ENCODE measurements at regions not wholly inside any gene's neighbourhood (a gene's known extent, or its start where the extent isn't known, plus 50 kb on each side); places are given as distances from the start of the nearest gene placed in this dataset.

DNA sequence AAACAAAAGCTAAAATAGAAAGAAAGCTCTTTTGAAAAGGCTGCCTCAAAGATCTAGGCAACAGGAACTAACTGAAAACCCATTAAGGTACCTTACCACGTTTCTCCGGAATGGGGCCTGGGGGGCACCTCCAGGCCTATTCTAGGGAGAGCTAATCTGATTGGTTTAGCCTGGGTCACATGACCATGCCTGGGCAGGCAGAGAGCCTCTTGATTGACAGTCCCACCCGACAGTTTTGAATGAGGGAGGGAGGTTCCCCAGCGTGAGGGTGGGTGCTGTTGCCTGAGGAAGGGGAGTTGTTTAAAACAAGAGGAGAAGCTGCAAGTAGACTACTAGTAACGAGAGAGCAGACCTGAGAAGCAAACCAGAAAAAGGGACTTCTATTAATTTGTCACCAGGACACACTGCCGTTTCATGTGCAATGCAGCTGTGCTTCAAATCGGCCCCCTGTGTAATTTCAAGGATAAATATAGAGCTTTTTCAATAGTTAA is 143.4 kb upstream of the HS3ST2 start:
- no peak for TF ChIP-seq CTCF (IDR thresholded peaks at IDR 0.05; ENCODE audit: insufficient read depth, low read depth, low read length, missing control alignments)
- H3K4me3 ChIP-seq (ENCODE audit: low read depth, low read length) = no peak overlapping the region
- peak; percentile 56 for DNase-seq (ENCODE audit: low read depth)

DNA sequence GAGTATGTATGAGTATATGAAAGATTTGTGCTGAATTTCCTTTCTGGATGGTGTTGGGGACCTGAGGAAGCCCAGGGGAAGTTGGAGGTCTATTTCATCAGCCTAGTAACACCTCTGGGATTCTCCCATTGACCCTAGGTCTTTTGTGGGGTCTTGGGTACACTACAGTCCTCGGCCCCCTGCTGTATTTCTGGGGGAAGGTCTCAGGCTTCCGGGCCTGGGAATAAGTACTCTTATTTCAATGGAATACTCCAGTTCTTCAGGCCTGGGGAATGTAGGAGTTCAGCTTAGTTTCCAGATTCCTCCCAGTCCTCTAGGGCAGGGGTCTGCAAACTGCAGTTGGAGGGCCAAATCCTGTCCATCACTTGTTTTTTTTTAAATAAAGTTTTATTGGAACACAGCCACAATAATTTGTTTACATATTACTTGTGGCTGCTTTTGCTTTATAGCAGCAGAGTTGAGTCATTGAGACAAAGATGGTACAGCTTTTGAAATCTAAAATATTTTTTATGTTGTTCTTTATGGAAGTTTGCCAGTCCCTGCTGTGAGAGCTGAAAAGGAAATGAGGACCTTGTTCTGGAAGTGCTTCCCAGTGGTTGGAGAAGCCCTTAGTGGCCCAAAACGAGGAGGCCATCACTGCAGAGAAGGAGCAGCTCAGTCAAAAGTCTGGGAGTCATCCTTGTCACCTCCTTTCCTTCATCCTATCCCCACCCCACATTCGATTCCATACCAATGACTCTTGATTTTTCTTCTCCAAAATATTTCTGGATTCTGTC is 142.5 kb upstream of the HS3ST2 start:
- H3K4me3 ChIP-seq (ENCODE audit: low read depth, low read length) = no peak overlapping the region
- DNase-seq (ENCODE audit: low read depth) = no peak

DNA sequence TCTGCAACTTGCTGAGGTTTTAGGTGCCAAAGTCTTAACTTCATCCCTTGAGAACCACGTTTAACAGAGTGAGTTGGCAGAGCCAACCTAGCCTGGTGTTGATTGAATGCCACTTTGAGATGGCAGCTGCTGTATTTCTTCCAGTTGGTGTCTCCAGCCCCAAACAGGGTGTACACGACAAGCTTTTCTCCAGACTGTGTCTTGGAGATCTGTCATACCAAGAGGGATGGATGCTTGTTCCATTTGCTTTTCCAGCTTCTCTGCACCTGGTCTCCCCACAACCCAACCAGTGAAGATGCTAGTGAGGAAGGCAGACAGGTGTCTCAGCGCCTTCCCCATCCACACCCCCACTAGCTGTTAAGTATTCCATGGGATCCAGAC is 141.1 kb upstream of the HS3ST2 start:
- DNase-seq (ENCODE audit: low read depth) = no peak
- no peak for TF ChIP-seq CTCF (IDR thresholded peaks at IDR 0.05; ENCODE audit: insufficient read depth, low read depth, low read length, missing control alignments)
- no peak overlapping the region for H3K4me3 ChIP-seq (ENCODE audit: low read depth, low read length)

More for the DNA sequence above, 142.5 kb upstream of the HS3ST2 start:
- TF ChIP-seq CTCF (IDR thresholded peaks at IDR 0.05; ENCODE audit: insufficient read depth, low read depth, low read length, missing control alignments) = no peak

- no peak overlapping the region for H3K4me3 ChIP-seq (ENCODE audit: low read depth, low read length)
- TF ChIP-seq CTCF (IDR thresholded peaks at IDR 0.05; ENCODE audit: insufficient read depth, low read depth, low read length, missing control alignments) = no peak
- no peak for DNase-seq (ENCODE audit: low read depth)
Observed at GRCh38 chr16:22673421-22673831, 140.5 kb upstream of the HS3ST2 start.

DNA sequence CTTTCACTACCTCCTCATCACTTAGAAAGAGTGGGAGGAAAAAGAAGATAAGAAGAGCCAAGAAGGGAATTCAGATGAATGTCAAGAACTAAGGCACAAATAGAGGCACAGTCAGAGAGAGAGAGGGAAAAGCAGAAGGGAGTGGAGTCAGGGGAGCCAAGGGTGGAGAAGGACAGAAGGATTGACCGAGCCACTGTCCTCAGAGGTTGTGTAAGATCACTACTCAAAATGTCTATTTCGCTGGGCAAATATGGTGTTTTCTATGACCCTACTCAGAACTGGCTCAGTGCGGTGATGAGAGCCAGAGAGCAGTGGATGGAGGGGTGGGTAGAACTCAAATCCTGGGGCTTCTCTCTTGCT is 139.2 kb upstream of the HS3ST2 start:
- no peak for TF ChIP-seq CTCF (IDR thresholded peaks at IDR 0.05; ENCODE audit: insufficient read depth, low read depth, low read length, missing control alignments)
- DNase-seq (ENCODE audit: low read depth) = no peak
- H3K4me3 ChIP-seq (ENCODE audit: low read depth, low read length) = no peak overlapping the region

- TF ChIP-seq CTCF (IDR thresholded peaks at IDR 0.05; ENCODE audit: insufficient read depth, low read depth, low read length, missing control alignments) = no peak
Observed at GRCh38 chr16:22675745-22676540, 138.0 kb upstream of the HS3ST2 start.

More at GRCh38 chr16:22675745-22676540, 138.0 kb upstream of the HS3ST2 start:
- no peak overlapping the region for H3K4me3 ChIP-seq (ENCODE audit: low read depth, low read length)
- DNase-seq (ENCODE audit: low read depth) = no peak

Data from GM12865 (cell line).